ENCODE measurements at regions not wholly inside any gene's neighbourhood (a gene's known extent, or its start where the extent isn't known, plus 50 kb on each side); places are given as distances from the start of the nearest gene placed in this dataset.
A peak's percentile ranks its signal among the peaks of the same experiment; 100 is the strongest.

GRCh38 chr19:31601855-31602254 is 252.6 kb upstream of the TSHZ3 start:
- no peak for DNase-seq (ENCODE audit: low spot score)

GRCh38 chr19:31602548-31602947 is 253.3 kb upstream of the TSHZ3 start:
- no peak for DNase-seq (ENCODE audit: low spot score)

GRCh38 chr19:31604493-31605040 is 255.3 kb upstream of the TSHZ3 start:
- DNase-seq (ENCODE audit: low spot score): no peak

- DNase-seq (ENCODE audit: low spot score): no peak
Observed at GRCh38 chr19:31610018-31610417, 260.8 kb upstream of the TSHZ3 start.

- DNase-seq (ENCODE audit: low spot score): no peak
Observed at GRCh38 chr19:31611046-31611877, 262.0 kb upstream of the TSHZ3 start.

- no peak for DNase-seq (ENCODE audit: low spot score)
Observed at GRCh38 chr19:31612873-31613272, 263.6 kb upstream of the TSHZ3 start.

GRCh38 chr19:31613683-31614219 is 264.5 kb upstream of the TSHZ3 start:
- no peak for DNase-seq (ENCODE audit: low spot score)

- DNase-seq (ENCODE audit: low spot score): no peak
Observed at GRCh38 chr19:31616031-31616430, 266.8 kb upstream of the TSHZ3 start.

- DNase-seq (ENCODE audit: low spot score): no peak
Observed at GRCh38 chr19:31617010-31617585, 267.9 kb upstream of the TSHZ3 start.

GRCh38 chr19:31625056-31625455 is 275.8 kb upstream of the TSHZ3 start:
- DNase-seq (ENCODE audit: low spot score): no peak

GRCh38 chr19:31625575-31625974 is 276.3 kb upstream of the TSHZ3 start:
- DNase-seq (ENCODE audit: low spot score): no peak

- DNase-seq (ENCODE audit: low spot score): no peak
Observed at GRCh38 chr19:31626941-31627340, 277.7 kb upstream of the TSHZ3 start.

GRCh38 chr19:31627620-31628365 is 278.6 kb upstream of the TSHZ3 start:
- peak; percentile 48 for DNase-seq (ENCODE audit: low spot score)

- no peak for DNase-seq (ENCODE audit: low spot score)
Observed at GRCh38 chr19:31629579-31630363, 280.5 kb upstream of the TSHZ3 start.

- DNase-seq (ENCODE audit: low spot score): no peak
Observed at GRCh38 chr19:31633014-31633413, 283.8 kb upstream of the TSHZ3 start.

- DNase-seq (ENCODE audit: low spot score): peak; percentile 7
Observed at GRCh38 chr19:31639306-31639705, 290.1 kb upstream of the TSHZ3 start.

- DNase-seq (ENCODE audit: low spot score): peak; percentile 9
Observed at GRCh38 chr19:31641591-31641990, 292.4 kb upstream of the TSHZ3 start.

GRCh38 chr19:31648347-31648746 is 299.1 kb upstream of the TSHZ3 start:
- peak; percentile 43 for DNase-seq (ENCODE audit: low spot score)

GRCh38 chr19:31656507-31656906 is 307.3 kb upstream of the TSHZ3 start:
- DNase-seq (ENCODE audit: low spot score): no peak

GRCh38 chr19:31658993-31659896 is 310.0 kb upstream of the TSHZ3 start:
- DNase-seq (ENCODE audit: low spot score): no peak

GRCh38 chr19:31659897-31660210 is 310.6 kb upstream of the TSHZ3 start:
- DNase-seq (ENCODE audit: low spot score): no peak
